Tibial nerve (tissue), 3 donors: ENCODE measurements at regions not wholly inside any gene's neighbourhood (a gene's known extent, or its start where the extent isn't known, plus 50 kb on each side); places are given as distances from the start of the nearest gene placed in this dataset.

ENCODE experiments used
- CTCF ChIP-seq, 5 experiments: fragments of 200-600 bp in 3 of 5; fragments of 450-650 bp in 2 of 5; sonication (generic) in 3 of 5; IDR thresholded peaks; one replicate each; pipeline ENCODE4 v1.5.1; 2016 to 2019; ENCODE audit warnings: antibody characterized with exemption in 5 of 5, mild to moderate bottlenecking in 3 of 5, moderate library complexity in 2 of 5
- POLR2A ChIP-seq, 2 donors: fragments of 450-650 bp; IDR thresholded peaks; one replicate each; pipeline ENCODE4 v1.6.1; 2017; ENCODE audit warnings: antibody characterized with exemption in 2 of 2, mild to moderate bottlenecking in 2 of 2, moderate library complexity in 2 of 2

- TF ChIP-seq POLR2A (IDR thresholded peaks at IDR 0.05), result no peak
- TF ChIP-seq CTCF (IDR thresholded peaks at IDR 0.05), result no peak
Measured at GRCh38 chr3:75982151-75982550, 196.8 kb upstream of the ZNF717 start.
